HG02852 (cell line): ENCODE measurements at regions not wholly inside any gene's neighbourhood (a gene's known extent, or its start where the extent isn't known, plus 50 kb on each side); places are given as distances from the start of the nearest gene placed in this dataset.
"Not testable (repeated sequence)": the region's sequence is repeated elsewhere in the genome, so short reads cannot be mapped to it uniquely, and the experiment has no call there.

Source experiments
- ATAC-seq: cut with Tn5 transposase; IDR thresholded peaks from one replicate; pipeline ENCODE4 v1.9.1; 2021; ENCODE audit warnings: mild to moderate bottlenecking, moderate library complexity; ENCODE audit not compliant: unreplicated experiment

DNA sequence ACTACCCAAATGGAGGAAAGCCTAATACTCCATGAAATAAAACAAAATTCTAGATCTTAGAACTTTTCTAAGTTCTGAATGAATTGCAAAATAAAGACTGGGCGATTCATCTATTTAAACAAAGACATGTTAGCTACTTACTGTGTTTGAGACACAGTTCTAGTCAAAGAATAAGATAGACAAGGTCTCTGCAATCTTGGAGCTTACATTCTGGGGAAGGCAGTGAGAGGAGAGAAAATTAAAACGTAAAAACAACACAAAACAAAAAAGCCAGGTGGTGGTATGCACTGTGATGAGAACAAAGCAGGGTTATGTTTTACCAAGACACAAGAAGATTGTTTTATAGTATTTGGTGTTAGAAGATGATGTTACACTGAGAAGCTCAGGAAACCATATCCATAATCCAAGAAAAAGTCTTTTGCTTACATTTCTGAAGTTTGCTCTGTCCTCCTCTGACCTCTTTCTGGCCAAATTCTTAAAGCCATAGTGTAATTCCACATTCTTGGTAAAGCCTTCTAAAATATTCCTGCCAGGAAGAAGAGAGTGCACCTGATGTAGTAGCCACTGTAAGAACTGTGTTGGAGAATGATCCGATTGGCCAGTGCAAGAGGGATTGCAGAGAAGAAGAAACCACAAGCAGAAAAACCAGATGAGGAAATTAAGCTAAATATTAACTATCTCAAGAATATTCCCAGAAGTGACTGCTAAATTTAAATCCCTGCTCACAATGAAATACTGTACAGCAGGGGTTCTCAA lies 218.4 kb downstream of the PCSK1 start:
- ATAC-seq = no peak

DNA sequence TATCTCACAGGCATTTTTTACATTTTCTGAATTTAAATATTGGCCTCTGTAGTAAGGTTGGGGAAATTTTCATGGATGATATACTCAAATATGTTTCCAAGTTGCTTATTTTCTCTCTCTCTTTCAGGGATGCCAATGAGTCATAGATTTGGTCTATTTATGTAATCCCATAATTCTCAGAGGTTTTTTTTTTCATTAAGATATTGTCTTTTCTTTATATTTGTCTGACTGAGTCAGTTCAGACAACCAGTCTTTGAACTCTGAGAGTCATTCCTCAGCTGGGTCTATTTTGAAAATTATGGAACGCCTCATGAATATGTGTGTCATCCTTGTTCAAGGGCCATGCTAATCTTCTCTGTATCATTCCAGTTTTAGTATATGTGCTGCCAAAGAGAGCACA lies 223.2 kb downstream of the PCSK1 start:
- no peak for ATAC-seq

DNA sequence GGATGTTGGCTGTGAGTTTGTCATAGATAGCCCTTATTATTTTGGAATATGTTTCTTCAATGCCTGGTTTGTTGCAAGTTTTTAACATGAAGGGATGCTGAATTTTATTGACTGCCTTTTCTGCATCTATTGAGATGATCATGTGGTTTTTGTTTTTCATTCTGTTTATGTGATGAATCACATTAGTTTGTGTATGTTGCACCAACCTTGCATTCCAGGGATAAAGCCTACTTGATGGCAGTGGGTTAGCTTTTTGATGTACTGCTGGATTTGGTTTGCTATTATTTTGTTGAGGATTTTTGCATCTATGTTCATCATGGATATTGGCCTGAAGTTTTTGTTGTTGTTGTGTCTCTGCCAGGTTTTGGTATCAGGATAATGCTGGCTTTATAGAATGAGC lies 225.6 kb downstream of the PCSK1 start:
- ATAC-seq = no peak

DNA sequence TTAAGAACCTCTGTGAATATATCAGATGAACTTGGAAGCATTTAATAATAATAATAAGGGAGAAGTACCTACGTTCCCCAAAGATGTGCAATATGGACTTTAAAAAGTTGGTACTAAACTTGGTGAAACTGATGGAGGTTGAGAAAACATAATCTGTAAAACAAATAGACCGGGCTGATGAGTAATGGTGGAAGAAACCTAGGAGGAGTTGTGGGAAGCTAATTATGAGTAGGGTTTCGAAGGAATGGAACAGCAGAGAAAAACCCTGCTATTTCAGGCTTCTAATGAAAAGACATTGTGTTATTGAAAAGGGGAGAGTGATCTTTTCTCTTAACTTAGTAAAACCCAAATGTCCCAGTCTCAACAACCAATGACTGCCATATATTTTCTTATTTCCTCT lies 229.3 kb downstream of the PCSK1 start:
- ATAC-seq = no peak

DNA sequence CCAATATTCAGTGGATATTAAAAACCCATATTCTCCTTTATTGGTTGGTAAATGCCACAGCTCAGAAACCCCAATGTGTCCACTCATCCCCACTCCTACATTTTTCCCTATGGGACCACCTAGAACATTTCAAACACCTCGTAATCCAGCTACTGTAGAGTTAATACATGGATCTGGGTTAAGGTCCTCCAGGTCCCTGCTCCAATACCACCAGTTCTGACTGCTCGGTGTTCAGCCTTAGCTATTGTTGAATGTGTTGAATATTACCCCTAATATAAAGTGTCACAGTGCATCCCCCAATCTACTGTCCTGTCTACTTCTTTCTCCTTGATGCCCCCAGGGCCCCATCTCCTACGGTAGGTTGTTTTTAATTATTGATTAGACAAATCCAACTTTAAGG lies 231.5 kb downstream of the PCSK1 start:
- ATAC-seq = no peak

DNA sequence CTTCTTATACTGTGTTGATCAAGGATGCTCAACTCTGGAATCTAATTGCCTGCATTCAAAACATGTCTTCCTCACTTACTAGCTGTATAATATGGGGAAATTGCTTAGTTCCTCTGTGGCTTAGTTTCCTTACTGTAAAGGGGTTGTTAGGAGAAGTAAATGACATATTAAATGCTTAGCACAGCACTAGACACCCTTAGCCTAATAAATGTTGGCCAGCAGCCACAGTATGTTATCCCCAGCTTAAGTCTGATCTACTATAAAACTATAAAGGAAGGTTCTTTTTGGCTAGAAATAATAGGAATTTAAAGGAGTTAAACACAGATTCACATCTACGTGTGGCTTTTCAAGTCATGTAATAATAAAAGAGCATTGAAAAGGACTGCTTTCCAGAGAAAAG lies 232.4 kb downstream of the PCSK1 start:
- no peak for ATAC-seq

DNA sequence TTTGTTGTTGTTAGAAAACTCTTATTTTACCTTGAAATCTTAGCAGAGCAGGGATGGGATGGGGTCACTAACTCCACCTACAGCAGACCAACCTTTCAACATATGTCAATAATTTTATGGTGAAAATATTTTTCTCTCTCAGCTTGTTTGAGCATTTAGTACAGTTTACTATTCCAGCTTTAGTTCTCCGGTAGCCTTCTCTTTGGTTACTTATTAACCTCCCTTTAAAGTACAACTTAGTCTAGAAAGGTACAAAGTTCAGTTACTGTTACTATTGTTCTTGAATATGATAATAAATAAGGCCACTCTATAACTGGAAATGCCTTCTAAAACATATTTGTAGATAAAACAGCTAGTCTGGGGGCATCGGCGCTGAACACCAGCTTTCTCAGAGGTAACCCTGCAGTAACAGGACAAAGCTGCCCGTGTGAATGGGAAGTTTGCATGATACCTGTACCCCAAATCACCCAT lies 233.3 kb downstream of the PCSK1 start:
- ATAC-seq = no peak

DNA sequence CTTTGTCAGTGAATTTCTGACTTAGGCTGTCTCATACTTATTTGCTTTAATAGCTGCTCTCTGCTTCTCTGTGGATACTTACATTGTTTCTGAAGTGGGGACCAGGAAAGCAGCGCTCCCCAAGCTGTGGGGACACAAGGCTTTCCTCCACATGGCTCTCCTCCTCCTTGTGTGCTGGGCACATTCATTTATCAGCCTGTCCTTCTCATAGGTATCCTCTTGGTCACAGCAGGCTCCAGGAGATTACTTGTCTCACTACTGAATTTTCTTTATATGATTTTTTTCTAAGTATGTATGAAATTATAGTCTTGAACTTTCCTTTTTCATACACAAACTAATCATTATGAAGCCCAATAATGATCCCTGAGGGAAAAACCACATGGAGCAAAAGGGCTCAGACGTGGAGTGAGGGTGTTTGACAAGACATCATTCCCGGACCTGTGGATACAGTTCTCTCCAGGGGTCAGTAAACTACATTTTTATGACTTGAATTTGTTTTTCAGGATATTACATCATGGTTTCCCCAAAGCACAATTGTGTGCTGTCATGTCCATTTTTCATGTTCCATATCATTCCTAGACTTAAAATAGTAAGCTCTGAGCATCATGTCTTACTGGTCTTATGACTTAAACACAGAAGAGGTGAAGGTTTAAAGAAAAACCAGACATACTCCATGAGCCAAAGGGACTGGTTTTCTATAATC lies 234.5 kb downstream of the PCSK1 start:
- no peak for ATAC-seq

DNA sequence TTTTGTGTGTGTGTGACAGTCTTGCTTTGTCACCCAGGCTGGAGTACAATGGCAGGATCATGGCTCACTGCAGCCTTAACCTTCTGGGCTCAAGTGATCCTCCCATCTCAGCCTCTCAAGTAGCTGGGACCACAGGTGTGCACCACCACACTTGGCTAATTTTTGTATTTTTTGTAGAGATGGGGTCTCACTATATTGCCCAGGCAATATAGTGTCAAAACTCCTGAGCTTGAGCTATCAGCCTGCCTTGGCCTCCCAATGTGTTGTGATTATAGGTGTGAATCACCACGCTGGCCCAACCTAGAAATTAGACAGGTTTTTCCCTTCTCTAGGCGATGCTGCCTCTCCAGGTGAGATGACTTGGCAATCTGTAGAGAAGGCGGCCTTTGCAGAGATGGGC lies 235.3 kb downstream of the PCSK1 start:
- ATAC-seq = not testable (repeated sequence)

DNA sequence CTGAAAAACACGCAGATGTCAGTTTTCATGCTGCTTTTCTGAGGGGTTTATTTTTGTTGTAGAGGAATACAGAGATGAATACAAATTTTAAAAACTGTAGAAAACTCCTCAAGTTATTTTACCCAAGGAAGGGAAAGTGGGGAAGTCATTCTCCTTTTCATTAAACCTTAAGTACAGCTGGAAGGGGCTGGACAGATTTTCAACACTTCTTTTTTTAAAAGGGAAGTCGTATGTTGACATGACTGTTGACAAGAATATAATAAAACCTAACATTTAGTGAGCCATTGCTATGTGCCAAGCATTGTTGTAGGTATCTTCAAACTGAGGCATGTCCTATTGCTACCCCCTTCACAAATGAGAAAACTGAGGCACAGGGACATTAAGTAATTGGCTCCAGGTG lies 235.7 kb upstream of the ELL2 start:
- ATAC-seq = no peak

DNA sequence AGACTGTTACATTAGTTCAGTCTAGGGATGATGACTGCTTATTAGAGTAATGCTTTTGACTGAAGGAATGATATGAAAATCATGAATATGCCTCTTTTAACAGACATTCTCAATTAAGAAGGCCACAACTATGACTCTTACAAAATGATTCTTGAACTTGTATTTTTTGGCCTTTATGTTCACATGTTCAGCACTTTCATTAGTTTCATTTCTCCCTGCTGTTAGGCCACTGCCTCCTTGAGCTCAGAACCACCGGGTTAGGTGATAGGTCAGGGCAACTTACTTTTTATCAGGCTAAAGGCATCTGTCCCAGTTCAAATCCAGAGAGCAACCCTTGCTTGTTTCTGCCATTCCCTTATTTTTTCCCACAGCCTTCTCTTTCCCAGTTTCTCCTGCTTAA lies 235.2 kb upstream of the ELL2 start:
- ATAC-seq = no peak

DNA sequence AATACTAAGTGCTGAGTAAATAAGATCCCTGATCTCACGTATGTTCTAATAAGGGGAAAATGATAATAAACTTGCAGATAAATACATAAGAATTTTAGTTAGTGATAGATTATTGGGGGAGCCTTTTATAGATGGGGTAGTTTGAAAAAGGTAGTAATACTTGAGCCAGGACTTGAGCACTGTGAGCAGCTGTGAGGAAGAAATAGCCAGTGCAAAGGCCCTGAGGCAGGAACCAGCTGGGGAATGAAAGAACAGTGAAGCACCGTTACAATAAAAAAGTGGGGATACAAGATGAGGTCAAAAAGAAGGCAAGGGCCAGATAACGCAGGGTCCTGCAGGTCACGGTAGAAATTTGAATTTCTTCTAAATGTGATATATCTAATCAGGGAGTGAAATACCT lies 234.8 kb upstream of the ELL2 start:
- no peak for ATAC-seq

DNA sequence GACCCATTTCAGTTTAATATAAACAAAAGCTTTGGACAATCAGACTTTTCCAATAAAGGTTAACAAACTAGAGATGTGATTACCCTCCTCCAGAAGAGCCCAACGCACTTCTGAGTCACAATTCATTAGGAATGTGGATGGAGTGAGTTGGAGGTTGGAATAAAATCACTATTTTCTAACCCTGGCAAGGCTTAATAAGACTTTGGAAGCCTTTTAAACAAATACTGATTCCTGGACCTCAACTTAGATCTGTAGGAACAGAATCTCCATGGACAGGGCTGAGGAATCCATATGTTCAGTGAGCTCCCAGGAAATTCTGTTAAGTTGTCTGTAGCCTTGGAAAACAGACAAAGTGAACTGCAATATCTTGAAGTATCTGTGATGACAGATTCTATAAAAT lies 233.5 kb upstream of the ELL2 start:
- ATAC-seq = no peak

DNA sequence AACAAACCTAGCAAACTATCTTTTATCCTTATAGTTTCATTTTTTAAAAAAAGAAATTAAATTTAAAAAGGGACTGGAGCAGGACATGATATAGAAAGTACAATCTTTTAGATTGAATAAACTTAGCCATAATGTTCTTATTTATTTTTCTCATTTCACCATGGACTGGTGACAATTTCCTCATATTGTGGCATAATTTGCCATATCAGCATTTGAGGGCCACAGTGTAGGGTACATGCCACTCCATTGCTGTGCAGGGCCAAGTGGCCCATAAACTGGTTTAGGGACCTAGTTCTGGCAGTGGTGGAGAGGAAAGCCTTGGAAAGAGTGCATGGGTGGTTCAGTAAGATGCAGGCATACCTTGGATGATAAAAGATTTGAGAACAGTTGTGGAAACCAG lies 232.9 kb upstream of the ELL2 start:
- no peak for ATAC-seq

DNA sequence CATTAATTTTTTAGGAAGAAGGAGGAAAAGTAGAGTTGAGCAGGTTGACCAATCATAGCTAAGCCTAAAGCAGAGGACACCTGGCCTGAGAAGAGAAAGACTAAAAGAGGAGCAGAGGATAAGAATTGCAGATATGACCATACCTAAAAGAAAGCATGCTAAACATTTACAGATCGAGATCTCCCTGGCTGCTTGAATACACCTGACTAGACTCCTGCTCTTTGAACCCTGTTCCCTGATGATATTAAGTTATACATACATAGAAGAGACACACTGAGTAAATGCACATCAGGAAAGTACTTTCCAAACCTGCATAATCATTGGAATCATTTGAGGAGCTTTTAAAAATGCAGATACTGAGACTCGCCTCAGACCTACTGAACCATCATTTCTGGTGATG lies 232.3 kb upstream of the ELL2 start:
- no peak for ATAC-seq

DNA sequence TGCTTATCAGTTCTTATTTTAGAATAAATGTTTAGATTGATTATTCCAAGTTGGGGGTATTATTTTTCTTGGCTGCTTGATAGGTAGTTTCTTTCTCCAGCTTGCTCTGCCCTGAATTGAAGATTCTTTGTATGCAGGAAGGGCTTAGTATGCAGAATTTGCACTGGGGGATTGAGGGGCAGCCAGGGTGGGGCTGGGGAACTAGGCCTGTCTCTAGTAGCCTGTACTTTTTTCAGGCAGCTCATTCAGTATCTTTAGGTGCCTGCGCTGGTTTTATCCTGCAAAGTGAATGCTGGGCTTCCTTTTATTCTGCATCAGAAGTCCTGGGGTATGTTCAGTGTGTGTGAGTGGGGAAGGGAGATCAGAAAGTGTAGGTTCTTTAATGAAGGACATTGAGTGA lies 228.3 kb upstream of the ELL2 start:
- no peak for ATAC-seq

DNA sequence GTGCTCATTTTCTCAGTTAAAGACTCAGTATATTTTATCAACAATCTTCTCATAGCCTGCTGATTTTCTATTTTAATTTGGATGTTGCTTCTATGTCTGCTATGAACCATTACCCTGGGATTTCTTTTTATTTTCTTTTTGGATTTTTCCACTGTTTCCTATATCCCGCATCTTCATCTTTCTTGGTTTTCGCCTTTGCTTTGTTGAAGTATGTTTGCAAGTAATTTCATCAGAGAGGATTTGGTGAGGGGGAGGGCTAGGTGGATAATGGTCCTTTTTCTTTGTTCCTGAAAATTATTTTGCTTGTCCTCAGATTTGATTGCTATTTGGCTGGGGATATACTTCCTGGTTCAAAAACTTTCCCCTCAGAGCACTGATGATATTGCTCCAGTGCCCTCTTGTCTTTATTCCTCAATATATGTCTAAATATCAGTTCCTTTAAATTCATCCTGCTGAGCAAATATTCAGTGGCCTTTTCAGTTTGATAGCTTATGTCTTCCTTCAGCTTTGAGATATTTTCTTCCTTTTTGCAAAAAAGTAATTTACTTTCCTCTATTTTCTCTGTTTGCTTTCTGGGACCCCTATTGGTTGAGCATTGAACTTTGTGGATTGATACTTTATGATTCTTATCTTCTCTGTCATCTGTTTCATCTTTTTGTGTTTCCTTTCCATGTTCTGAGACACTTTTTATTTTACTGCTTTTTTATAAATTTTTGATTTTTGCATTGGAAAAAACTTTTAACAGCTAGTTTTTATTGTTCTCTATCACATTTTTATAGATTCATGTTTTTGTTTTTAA lies 227.6 kb upstream of the ELL2 start:
- ATAC-seq = no peak

DNA sequence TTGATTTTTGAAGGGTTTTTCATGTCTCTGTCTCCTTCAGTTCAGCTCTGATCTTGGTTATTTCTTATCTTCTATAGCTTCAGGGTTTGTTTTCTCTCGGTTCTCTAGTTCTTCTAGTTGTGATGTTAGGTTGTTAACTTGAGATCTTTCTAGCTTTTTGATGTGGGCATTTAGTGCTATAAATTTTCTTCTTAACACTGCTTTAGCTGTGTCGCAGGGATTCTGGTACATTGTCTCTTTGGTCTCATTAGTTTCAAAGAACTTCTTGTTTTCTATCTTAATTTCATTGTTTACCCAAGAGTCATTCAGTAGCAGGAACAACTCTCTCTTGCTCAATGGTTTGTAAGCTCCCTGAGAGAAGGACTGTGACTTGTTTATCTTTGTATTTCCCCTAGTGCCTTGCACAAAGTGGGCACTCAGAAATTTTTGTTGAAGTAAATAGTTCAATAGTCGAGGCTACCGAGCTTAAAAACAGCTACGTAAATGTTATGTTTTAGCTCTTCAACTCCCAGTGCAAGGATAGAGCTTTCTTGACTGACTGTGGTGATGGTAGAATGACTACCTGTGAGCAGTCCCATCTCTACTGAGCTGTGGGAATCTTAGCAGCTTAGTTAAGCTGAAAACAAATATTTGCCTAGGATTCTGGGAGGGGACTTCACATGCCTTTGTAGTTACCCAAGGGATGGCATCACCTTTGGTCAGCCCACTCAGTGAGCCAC lies 225.8 kb upstream of the ELL2 start:
- ATAC-seq = no peak

DNA sequence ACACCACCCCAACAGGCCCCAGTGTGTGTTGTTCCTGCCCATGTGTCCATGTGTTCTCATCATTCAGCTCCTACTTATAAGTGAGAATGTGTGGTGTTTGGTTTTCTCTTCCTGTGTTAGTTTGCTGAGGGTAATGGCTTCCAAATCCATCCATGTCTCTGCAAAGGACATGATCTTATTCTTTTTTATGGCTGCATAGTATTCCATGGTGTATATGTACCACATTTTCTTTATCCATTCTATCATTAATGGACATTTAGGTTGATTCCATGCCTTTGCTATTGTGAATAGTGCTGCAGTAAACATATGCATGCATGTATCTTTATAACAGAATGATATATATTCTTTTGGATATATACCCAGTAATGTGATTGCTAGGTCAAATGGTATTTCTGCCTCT lies 222.9 kb upstream of the ELL2 start:
- ATAC-seq = not testable (repeated sequence)

DNA sequence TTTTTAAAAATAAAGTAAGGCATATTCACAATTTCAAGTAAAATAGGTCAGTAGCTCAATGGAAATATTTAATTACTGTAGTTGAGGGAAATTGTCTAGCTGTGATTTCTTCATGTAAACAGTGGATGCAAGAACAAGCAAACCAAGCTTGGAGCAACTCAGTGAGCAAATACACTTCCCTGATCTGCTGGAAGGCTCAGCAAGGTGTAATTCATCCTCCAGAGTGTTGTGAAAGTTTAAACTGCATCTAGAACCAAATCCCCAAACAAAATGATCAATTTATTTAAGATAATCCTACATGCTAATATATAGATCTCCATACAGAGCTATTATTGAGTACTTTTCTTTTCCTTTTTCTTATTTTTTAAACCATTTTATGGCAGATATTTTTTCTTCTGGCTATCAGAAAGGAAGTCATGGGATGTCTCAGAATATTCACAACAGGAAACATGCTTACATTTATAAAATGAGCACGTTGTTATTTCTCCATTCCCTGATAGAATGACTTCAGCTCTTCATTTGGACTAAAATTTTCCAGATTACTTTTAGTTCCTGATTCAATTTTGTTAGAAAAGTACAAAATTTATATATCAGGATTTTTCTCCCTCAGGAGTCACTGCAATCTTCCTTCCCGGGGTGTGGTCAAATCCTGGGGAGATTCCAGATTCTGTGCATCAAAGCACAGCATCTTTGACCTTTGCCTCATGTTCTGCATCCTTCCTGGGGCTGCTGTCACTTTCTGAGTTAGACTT lies 219.2 kb upstream of the ELL2 start:
- no peak for ATAC-seq
